ENCODE measurements at regions not wholly inside any gene's neighbourhood (a gene's known extent, or its start where the extent isn't known, plus 50 kb on each side); places are given as distances from the start of the nearest gene placed in this dataset.

- no peaks in the 10 kb centered on the region for H3K27me3 ChIP-seq (replicated peaks; ENCODE audit: control insufficient read depth, insufficient read depth, low read length, poor library complexity, severe bottlenecking)
- DNase-seq = no peak
- no peaks in the 10 kb centered on the region for H3K4me1 ChIP-seq (ENCODE audit: control insufficient read depth, insufficient read depth, low read length, poor library complexity, severe bottlenecking)
- no peaks in the 10 kb centered on the region for H3K9me3 ChIP-seq (ENCODE audit: control insufficient read depth, low read length)
- no peak overlapping the region for H3K27ac ChIP-seq (ENCODE audit: insufficient read depth, low read length, poor library complexity, severe bottlenecking)
- H3K4me3 ChIP-seq (ENCODE audit: insufficient read depth, low read depth, low read length, poor library complexity, severe bottlenecking) = no peak overlapping the region
- no peaks in the 10 kb centered on the region for H3K36me3 ChIP-seq (ENCODE audit: control insufficient read depth, insufficient read depth, low read length)
Measured at GRCh38 chr18:78522507-78522906, 457.1 kb upstream of the SALL3 start.

GRCh38 chr18:78523850-78524249 lies 455.8 kb upstream of the SALL3 start:
- no peak overlapping the region for H3K4me3 ChIP-seq (ENCODE audit: insufficient read depth, low read depth, low read length, poor library complexity, severe bottlenecking)
- no peaks in the 10 kb centered on the region for H3K36me3 ChIP-seq (ENCODE audit: control insufficient read depth, insufficient read depth, low read length)
- H3K4me1 ChIP-seq (ENCODE audit: control insufficient read depth, insufficient read depth, low read length, poor library complexity, severe bottlenecking) = no peaks in the 10 kb centered on the region
- no peak overlapping the region for H3K27ac ChIP-seq (ENCODE audit: insufficient read depth, low read length, poor library complexity, severe bottlenecking)
- no peak for DNase-seq
- H3K9me3 ChIP-seq (ENCODE audit: control insufficient read depth, low read length) = no peaks in the 10 kb centered on the region
- no peaks in the 10 kb centered on the region for H3K27me3 ChIP-seq (replicated peaks; ENCODE audit: control insufficient read depth, insufficient read depth, low read length, poor library complexity, severe bottlenecking)

- no peaks in the 10 kb centered on the region for H3K27me3 ChIP-seq (replicated peaks; ENCODE audit: control insufficient read depth, insufficient read depth, low read length, poor library complexity, severe bottlenecking)
- no peak for DNase-seq
- no peak overlapping the region for H3K4me3 ChIP-seq (ENCODE audit: insufficient read depth, low read depth, low read length, poor library complexity, severe bottlenecking)
- H3K36me3 ChIP-seq (ENCODE audit: control insufficient read depth, insufficient read depth, low read length) = no peaks in the 10 kb centered on the region
- no peaks in the 10 kb centered on the region for H3K9me3 ChIP-seq (ENCODE audit: control insufficient read depth, low read length)
- no peak overlapping the region for H3K27ac ChIP-seq (ENCODE audit: insufficient read depth, low read length, poor library complexity, severe bottlenecking)
- no peaks in the 10 kb centered on the region for H3K4me1 ChIP-seq (ENCODE audit: control insufficient read depth, insufficient read depth, low read length, poor library complexity, severe bottlenecking)
Measured at GRCh38 chr18:78525366-78526111, 454.1 kb upstream of the SALL3 start.

GRCh38 chr18:78526275-78526674 lies 453.3 kb upstream of the SALL3 start:
- DNase-seq = no peak
- H3K4me1 ChIP-seq (ENCODE audit: control insufficient read depth, insufficient read depth, low read length, poor library complexity, severe bottlenecking) = no peaks in the 10 kb centered on the region
- H3K27me3 ChIP-seq (replicated peaks; ENCODE audit: control insufficient read depth, insufficient read depth, low read length, poor library complexity, severe bottlenecking) = no peaks in the 10 kb centered on the region
- no peak overlapping the region for H3K4me3 ChIP-seq (ENCODE audit: insufficient read depth, low read depth, low read length, poor library complexity, severe bottlenecking)
- H3K27ac ChIP-seq (ENCODE audit: insufficient read depth, low read length, poor library complexity, severe bottlenecking) = no peak overlapping the region
- H3K36me3 ChIP-seq (ENCODE audit: control insufficient read depth, insufficient read depth, low read length) = no peaks in the 10 kb centered on the region
- no peaks in the 10 kb centered on the region for H3K9me3 ChIP-seq (ENCODE audit: control insufficient read depth, low read length)

GRCh38 chr18:78526923-78527711 lies 452.5 kb upstream of the SALL3 start:
- Histone ChIP-seq H3K9me3 (ENCODE audit: control insufficient read depth, low read length) (no peaks in the 10 kb centered on the region), H3K4me1 (ENCODE audit: control insufficient read depth, insufficient read depth, low read length, poor library complexity, severe bottlenecking) (no peaks in the 10 kb centered on the region), H3K27me3 (replicated peaks; ENCODE audit: control insufficient read depth, insufficient read depth, low read length, poor library complexity, severe bottlenecking) (no peaks in the 10 kb centered on the region), H3K4me3 (ENCODE audit: insufficient read depth, low read depth, low read length, poor library complexity, severe bottlenecking) (no peak overlapping the region), H3K36me3 (ENCODE audit: control insufficient read depth, insufficient read depth, low read length) (no peaks in the 10 kb centered on the region), H3K27ac (ENCODE audit: insufficient read depth, low read length, poor library complexity, severe bottlenecking) (no peak overlapping the region)
- no peak for DNase-seq

GRCh38 chr18:78527984-78528383 lies 451.6 kb upstream of the SALL3 start:
- Histone ChIP-seq H3K27ac (ENCODE audit: insufficient read depth, low read length, poor library complexity, severe bottlenecking) (no peak overlapping the region), H3K36me3 (ENCODE audit: control insufficient read depth, insufficient read depth, low read length) (no peaks in the 10 kb centered on the region)
- no peak for DNase-seq

GRCh38 chr18:78528411-78529258 lies 451.0 kb upstream of the SALL3 start:
- DNase-seq = no peak
- no peaks in the 10 kb centered on the region for H3K4me1 ChIP-seq (ENCODE audit: control insufficient read depth, insufficient read depth, low read length, poor library complexity, severe bottlenecking)
- no peaks in the 10 kb centered on the region for H3K36me3 ChIP-seq (ENCODE audit: control insufficient read depth, insufficient read depth, low read length)
- H3K4me3 ChIP-seq (ENCODE audit: insufficient read depth, low read depth, low read length, poor library complexity, severe bottlenecking) = no peak overlapping the region
- H3K27ac ChIP-seq (ENCODE audit: insufficient read depth, low read length, poor library complexity, severe bottlenecking) = no peak overlapping the region
- no peaks in the 10 kb centered on the region for H3K9me3 ChIP-seq (ENCODE audit: control insufficient read depth, low read length)
- no peaks in the 10 kb centered on the region for H3K27me3 ChIP-seq (replicated peaks; ENCODE audit: control insufficient read depth, insufficient read depth, low read length, poor library complexity, severe bottlenecking)

More at GRCh38 chr18:78527984-78528383, 451.6 kb upstream of the SALL3 start:
- Histone ChIP-seq H3K27me3 (replicated peaks; ENCODE audit: control insufficient read depth, insufficient read depth, low read length, poor library complexity, severe bottlenecking) (no peaks in the 10 kb centered on the region), H3K9me3 (ENCODE audit: control insufficient read depth, low read length) (no peaks in the 10 kb centered on the region), H3K4me3 (ENCODE audit: insufficient read depth, low read depth, low read length, poor library complexity, severe bottlenecking) (no peak overlapping the region), H3K4me1 (ENCODE audit: control insufficient read depth, insufficient read depth, low read length, poor library complexity, severe bottlenecking) (no peaks in the 10 kb centered on the region)

- Histone ChIP-seq H3K4me1 (ENCODE audit: control insufficient read depth, insufficient read depth, low read length, poor library complexity, severe bottlenecking) (no peaks in the 10 kb centered on the region), H3K27ac (ENCODE audit: insufficient read depth, low read length, poor library complexity, severe bottlenecking) (no peak overlapping the region), H3K36me3 (ENCODE audit: control insufficient read depth, insufficient read depth, low read length) (no peaks in the 10 kb centered on the region), H3K4me3 (ENCODE audit: insufficient read depth, low read depth, low read length, poor library complexity, severe bottlenecking) (no peak overlapping the region), H3K27me3 (replicated peaks; ENCODE audit: control insufficient read depth, insufficient read depth, low read length, poor library complexity, severe bottlenecking) (no peaks in the 10 kb centered on the region), H3K9me3 (ENCODE audit: control insufficient read depth, low read length) (no peaks in the 10 kb centered on the region)
- DNase-seq = no peak
Measured at GRCh38 chr18:78531637-78532036, 448.0 kb upstream of the SALL3 start.

GRCh38 chr18:78538669-78539440 lies 440.8 kb upstream of the SALL3 start:
- no peak overlapping the region for H3K27ac ChIP-seq (ENCODE audit: insufficient read depth, low read length, poor library complexity, severe bottlenecking)
- no peaks in the 10 kb centered on the region for H3K9me3 ChIP-seq (ENCODE audit: control insufficient read depth, low read length)
- H3K4me3 ChIP-seq (ENCODE audit: insufficient read depth, low read depth, low read length, poor library complexity, severe bottlenecking) = no peak overlapping the region
- H3K27me3 ChIP-seq (replicated peaks; ENCODE audit: control insufficient read depth, insufficient read depth, low read length, poor library complexity, severe bottlenecking) = no peaks in the 10 kb centered on the region
- no peak for DNase-seq
- H3K4me1 ChIP-seq (ENCODE audit: control insufficient read depth, insufficient read depth, low read length, poor library complexity, severe bottlenecking) = no peaks in the 10 kb centered on the region
- H3K36me3 ChIP-seq (ENCODE audit: control insufficient read depth, insufficient read depth, low read length) = no peaks in the 10 kb centered on the region

All from effector memory CD4-positive, alpha-beta T cell (primary cell).